ENCODE measurements at regions not wholly inside any gene's neighbourhood (a gene's known extent, or its start where the extent isn't known, plus 50 kb on each side); places are given as distances from the start of the nearest gene placed in this dataset.

GRCh38 chrX:69313617-69314290 lies 148.5 kb upstream of the PJA1 start:
- 39% methylated on average over 6 of the region's 6 CpGs for WGBS
- no peaks in the 10 kb centered on the region for H3K36me3 ChIP-seq (ENCODE audit: control insufficient read depth in 2 of 2, insufficient read depth in 2 of 2, low read length in 1 of 2)
- no peaks in the 10 kb centered on the region for H3K9me3 ChIP-seq (ENCODE audit: control insufficient read depth in 2 of 2, insufficient read depth in 1 of 2, low read length in 1 of 2)
- no peaks in the 10 kb centered on the region for H3K4me1 ChIP-seq (ENCODE audit: control insufficient read depth in 2 of 2, insufficient read depth in 2 of 2, low read length in 2 of 2)
- H3K4me3 ChIP-seq (ENCODE audit: low read length in 2 of 2) = no peak overlapping the region
- no peak overlapping the region for H3K27ac ChIP-seq (ENCODE audit: low read depth in 1 of 2, low read length in 1 of 2)
- no peak for DNase-seq (ENCODE audit: low read depth in 6 of 9, low spot score in 9 of 9)
- H3K27me3 ChIP-seq (ENCODE audit: control insufficient read depth in 2 of 2, insufficient read depth in 1 of 2, low read length in 1 of 2) = no peaks in the 10 kb centered on the region

DNA sequence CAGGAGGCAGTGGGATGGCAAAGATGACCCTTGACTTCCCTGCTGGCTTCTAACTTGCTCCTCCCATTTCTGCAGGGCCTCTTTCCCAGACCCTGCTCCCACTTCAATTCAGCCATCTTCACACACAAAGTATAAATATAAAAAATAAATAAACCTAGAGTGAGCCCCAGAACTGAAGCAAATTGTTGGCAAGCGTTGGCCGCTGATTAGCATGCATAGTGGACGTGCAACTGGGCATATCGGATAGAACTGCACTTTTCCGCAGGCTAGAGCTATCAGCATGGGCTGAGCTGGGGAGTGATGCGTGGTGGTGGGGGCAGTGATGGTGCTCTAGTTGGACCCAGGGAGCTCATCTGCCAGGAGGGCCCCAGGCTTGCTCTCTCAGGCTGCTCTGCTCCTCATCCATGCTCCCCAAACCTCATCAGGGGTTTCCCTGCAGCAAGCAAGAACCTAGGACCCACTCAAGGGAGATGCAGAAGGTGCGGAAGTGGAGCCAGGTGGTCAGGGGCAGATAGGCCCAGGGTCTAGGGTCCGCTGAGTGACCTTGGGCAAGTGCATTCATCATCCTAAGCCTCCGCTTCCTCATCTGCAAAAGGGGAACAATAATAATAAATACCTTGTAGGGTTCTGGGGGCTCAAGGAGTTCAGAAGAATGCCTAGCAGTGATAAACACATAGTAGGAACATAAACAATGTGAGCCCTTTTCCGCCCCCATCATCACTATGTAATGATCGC lies 146.8 kb upstream of the PJA1 start:
- Histone ChIP-seq H3K36me3 (ENCODE audit: control insufficient read depth in 2 of 2, insufficient read depth in 2 of 2, low read length in 1 of 2) (no peaks in the 10 kb centered on the region), H3K9me3 (ENCODE audit: control insufficient read depth in 2 of 2, insufficient read depth in 1 of 2, low read length in 1 of 2) (no peaks in the 10 kb centered on the region), H3K4me3 (ENCODE audit: low read length in 2 of 2) (no peak overlapping the region), H3K27me3 (ENCODE audit: control insufficient read depth in 2 of 2, insufficient read depth in 1 of 2, low read length in 1 of 2) (no peaks in the 10 kb centered on the region), H3K27ac (ENCODE audit: low read depth in 1 of 2, low read length in 1 of 2) (no peak overlapping the region), H3K4me1 (ENCODE audit: control insufficient read depth in 2 of 2, insufficient read depth in 2 of 2, low read length in 2 of 2) (no peaks in the 10 kb centered on the region)
- DNase-seq (ENCODE audit: low read depth in 6 of 9, low spot score in 9 of 9) = no peak
- 94% methylated on average over 11 of the region's 11 CpGs for WGBS

DNA sequence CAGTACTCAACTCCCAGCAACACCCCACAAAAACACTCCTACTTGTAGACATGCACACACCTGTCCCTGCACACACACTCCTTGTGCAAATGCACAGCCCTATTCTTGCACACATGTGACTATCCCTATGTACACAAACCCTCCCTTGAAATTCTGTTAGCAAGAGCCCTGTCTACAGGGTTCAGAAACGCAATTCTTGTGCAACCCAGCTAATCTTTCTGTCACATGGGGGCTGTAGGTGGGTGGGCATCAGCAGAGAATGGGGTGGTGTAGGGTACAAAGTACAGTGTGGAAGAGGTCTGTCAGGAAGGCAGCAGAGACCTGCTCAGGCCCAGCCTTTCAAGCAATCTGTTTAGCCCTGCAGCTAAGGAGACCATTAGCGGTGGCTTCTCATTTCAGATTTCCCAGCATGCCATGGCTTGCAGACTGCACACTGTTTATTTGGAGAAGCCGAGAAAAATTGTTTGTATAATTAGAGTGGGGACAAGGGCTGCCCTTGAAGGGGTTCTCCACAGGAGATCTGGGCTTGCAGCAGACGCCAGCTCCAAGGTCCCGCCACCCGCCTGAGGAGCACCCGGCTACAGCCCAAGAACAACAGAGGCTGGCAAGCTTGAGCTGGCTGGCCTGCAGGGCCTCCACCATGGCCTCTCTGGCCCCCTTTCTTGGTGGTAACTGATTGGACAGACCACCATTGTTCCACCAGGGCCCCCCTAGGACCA lies 144.0 kb upstream of the PJA1 start:
- Histone ChIP-seq H3K9me3 (ENCODE audit: control insufficient read depth in 2 of 2, insufficient read depth in 1 of 2, low read length in 1 of 2) (no peaks in the 10 kb centered on the region), H3K27me3 (ENCODE audit: control insufficient read depth in 2 of 2, insufficient read depth in 1 of 2, low read length in 1 of 2) (peaks cover 0 to 17% of the 10 kb centered on the region in 2 donors), H3K4me1 (ENCODE audit: control insufficient read depth in 2 of 2, insufficient read depth in 2 of 2, low read length in 2 of 2) (no peaks in the 10 kb centered on the region), H3K27ac (ENCODE audit: low read depth in 1 of 2, low read length in 1 of 2) (no peak overlapping the region), H3K36me3 (ENCODE audit: control insufficient read depth in 2 of 2, insufficient read depth in 2 of 2, low read length in 1 of 2) (no peaks in the 10 kb centered on the region), H3K4me3 (ENCODE audit: low read length in 2 of 2) (no peak overlapping the region)
- WGBS = 94% methylated on average over 7 of the region's 7 CpGs
- no peak for DNase-seq (ENCODE audit: low read depth in 6 of 9, low spot score in 9 of 9)

DNA sequence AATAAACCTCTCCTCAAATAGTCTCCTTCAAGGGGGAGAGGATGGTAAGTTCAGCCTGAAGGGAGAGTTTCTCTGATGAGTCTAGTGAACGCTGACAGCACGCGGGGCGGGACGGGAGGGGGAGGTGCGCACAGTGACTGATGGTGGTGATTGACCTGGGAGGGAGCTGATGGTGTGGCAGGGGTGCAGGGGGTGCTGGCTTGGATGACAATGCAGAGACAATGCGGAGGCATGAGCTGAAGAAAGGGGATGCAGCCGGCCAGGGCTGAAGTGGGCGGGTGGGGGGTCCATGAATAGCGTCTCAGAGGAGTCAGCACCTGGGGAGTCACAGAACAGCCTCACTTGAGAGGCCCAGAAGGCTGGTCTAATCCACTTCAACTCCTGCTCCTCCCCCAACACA lies 142.5 kb upstream of the PJA1 start:
- H3K36me3 ChIP-seq (ENCODE audit: control insufficient read depth in 2 of 2, insufficient read depth in 2 of 2, low read length in 1 of 2) = no peaks in the 10 kb centered on the region
- no peak for DNase-seq (ENCODE audit: low read depth in 6 of 9, low spot score in 9 of 9)
- 89% methylated on average over 10 of the region's 10 CpGs for WGBS
- no peak overlapping the region for H3K27ac ChIP-seq (ENCODE audit: low read depth in 1 of 2, low read length in 1 of 2)
- H3K4me1 ChIP-seq (ENCODE audit: control insufficient read depth in 2 of 2, insufficient read depth in 2 of 2, low read length in 2 of 2) = no peaks in the 10 kb centered on the region
- peaks cover 0 to 19% of the 10 kb centered on the region in 2 donors for H3K27me3 ChIP-seq (ENCODE audit: control insufficient read depth in 2 of 2, insufficient read depth in 1 of 2, low read length in 1 of 2)
- no peak overlapping the region for H3K4me3 ChIP-seq (ENCODE audit: low read length in 2 of 2)
- no peaks in the 10 kb centered on the region for H3K9me3 ChIP-seq (ENCODE audit: control insufficient read depth in 2 of 2, insufficient read depth in 1 of 2, low read length in 1 of 2)

DNA sequence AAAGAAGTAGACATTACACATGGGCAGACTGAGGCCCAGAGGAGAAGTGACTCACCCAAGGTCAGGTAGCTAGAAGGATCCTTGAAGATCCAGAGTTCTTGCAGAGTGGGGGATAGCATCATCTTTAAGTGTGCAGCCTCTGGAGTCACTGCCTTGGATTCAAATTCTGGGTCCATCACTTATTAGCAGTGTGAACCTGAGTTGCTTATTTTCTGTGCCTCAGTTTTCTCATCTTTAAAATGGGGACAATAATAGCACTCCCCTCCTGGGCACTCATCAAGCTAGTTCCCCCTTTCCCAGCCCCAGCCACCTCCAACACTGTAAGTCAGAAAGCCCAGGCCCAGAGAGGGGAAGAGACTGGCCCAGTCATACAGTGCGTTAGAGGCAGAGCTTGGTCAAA lies 141.8 kb upstream of the PJA1 start:
- Histone ChIP-seq H3K27ac (ENCODE audit: low read depth in 1 of 2, low read length in 1 of 2) (no peak overlapping the region), H3K4me3 (ENCODE audit: low read length in 2 of 2) (no peak overlapping the region), H3K9me3 (ENCODE audit: control insufficient read depth in 2 of 2, insufficient read depth in 1 of 2, low read length in 1 of 2) (no peaks in the 10 kb centered on the region), H3K36me3 (ENCODE audit: control insufficient read depth in 2 of 2, insufficient read depth in 2 of 2, low read length in 1 of 2) (no peaks in the 10 kb centered on the region), H3K4me1 (ENCODE audit: control insufficient read depth in 2 of 2, insufficient read depth in 2 of 2, low read length in 2 of 2) (no peaks in the 10 kb centered on the region), H3K27me3 (ENCODE audit: control insufficient read depth in 2 of 2, insufficient read depth in 1 of 2, low read length in 1 of 2) (peaks cover 0 to 19% of the 10 kb centered on the region in 2 donors)
- WGBS = 92% methylated on average over 1 of the region's 1 CpG
- DNase-seq (ENCODE audit: low read depth in 6 of 9, low spot score in 9 of 9) = no peak

DNA sequence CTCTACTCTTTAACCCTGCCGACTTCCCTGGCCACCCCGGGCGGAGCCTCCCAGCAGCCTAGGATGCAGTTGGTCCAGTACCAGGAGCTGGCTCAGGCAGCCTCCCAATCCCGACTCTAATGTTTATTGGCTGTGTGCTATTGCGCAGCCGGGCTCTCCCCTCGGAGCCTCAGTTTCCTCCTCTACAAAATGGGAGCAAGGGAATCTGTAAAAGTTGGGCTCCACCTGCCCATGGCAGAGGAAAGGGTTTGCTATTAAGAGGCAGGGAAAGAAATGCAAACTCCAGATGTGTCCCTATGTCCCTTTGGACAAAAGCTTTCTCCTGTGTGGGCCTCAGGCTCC lies 140.8 kb upstream of the PJA1 start:
- Histone ChIP-seq H3K4me1 (ENCODE audit: control insufficient read depth in 2 of 2, insufficient read depth in 2 of 2, low read length in 2 of 2) (no peaks in the 10 kb centered on the region), H3K27ac (ENCODE audit: low read depth in 1 of 2, low read length in 1 of 2) (no peak overlapping the region), H3K9me3 (ENCODE audit: control insufficient read depth in 2 of 2, insufficient read depth in 1 of 2, low read length in 1 of 2) (no peaks in the 10 kb centered on the region), H3K36me3 (ENCODE audit: control insufficient read depth in 2 of 2, insufficient read depth in 2 of 2, low read length in 1 of 2) (no peaks in the 10 kb centered on the region), H3K27me3 (ENCODE audit: control insufficient read depth in 2 of 2, insufficient read depth in 1 of 2, low read length in 1 of 2) (peaks cover 0 to 19% of the 10 kb centered on the region in 2 donors), H3K4me3 (ENCODE audit: low read length in 2 of 2) (no peak overlapping the region)
- DNase-seq (ENCODE audit: low read depth in 6 of 9, low spot score in 9 of 9) = no peak
- 78% methylated on average over 7 of the region's 7 CpGs for WGBS

GRCh38 chrX:69305333-69306062 lies 140.2 kb upstream of the PJA1 start:
- no peak overlapping the region for H3K4me3 ChIP-seq (ENCODE audit: low read length in 2 of 2)
- H3K4me1 ChIP-seq (ENCODE audit: control insufficient read depth in 2 of 2, insufficient read depth in 2 of 2, low read length in 2 of 2) = no peaks in the 10 kb centered on the region
- DNase-seq (ENCODE audit: low read depth in 6 of 9, low spot score in 9 of 9) = no peak

DNA sequence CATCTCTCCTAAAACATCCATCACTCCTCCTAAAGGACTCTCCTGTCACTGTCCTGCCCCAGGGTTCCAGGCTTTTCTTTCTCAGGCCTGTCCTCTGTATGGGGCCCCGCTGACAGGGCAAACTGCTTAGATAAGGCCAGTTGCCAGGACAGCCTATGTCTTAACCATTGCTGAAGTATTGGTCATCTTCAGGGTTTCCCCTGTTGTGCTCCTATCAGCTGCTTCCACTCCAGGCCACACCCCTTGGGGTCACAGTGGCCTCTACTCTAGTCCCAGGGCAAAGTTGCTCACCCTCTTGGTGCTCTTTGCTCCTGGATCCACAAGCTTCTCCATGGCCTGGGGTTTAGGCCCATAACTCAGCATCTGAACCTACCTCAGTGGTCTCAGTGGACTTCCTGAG lies 138.0 kb upstream of the PJA1 start:
- Histone ChIP-seq H3K36me3 (ENCODE audit: control insufficient read depth in 2 of 2, insufficient read depth in 2 of 2, low read length in 1 of 2) (no peaks in the 10 kb centered on the region), H3K9me3 (ENCODE audit: control insufficient read depth in 2 of 2, insufficient read depth in 1 of 2, low read length in 1 of 2) (no peaks in the 10 kb centered on the region), H3K27me3 (ENCODE audit: control insufficient read depth in 2 of 2, insufficient read depth in 1 of 2, low read length in 1 of 2) (peaks cover 0 to 19% of the 10 kb centered on the region in 2 donors), H3K4me1 (ENCODE audit: control insufficient read depth in 2 of 2, insufficient read depth in 2 of 2, low read length in 2 of 2) (no peaks in the 10 kb centered on the region), H3K4me3 (ENCODE audit: low read length in 2 of 2) (no peak overlapping the region), H3K27ac (ENCODE audit: low read depth in 1 of 2, low read length in 1 of 2) (no peak overlapping the region)
- no peak for DNase-seq (ENCODE audit: low read depth in 6 of 9, low spot score in 9 of 9)
- 75% methylated on average over 1 of the region's 1 CpG for WGBS

More at GRCh38 chrX:69305333-69306062, 140.2 kb upstream of the PJA1 start:
- no peaks in the 10 kb centered on the region for H3K9me3 ChIP-seq (ENCODE audit: control insufficient read depth in 2 of 2, insufficient read depth in 1 of 2, low read length in 1 of 2)
- H3K36me3 ChIP-seq (ENCODE audit: control insufficient read depth in 2 of 2, insufficient read depth in 2 of 2, low read length in 1 of 2) = no peaks in the 10 kb centered on the region
- WGBS = 31% methylated on average over 39 of the region's 39 CpGs
- H3K27me3 ChIP-seq (ENCODE audit: control insufficient read depth in 2 of 2, insufficient read depth in 1 of 2, low read length in 1 of 2) = peaks cover 0 to 19% of the 10 kb centered on the region in 2 donors
- H3K27ac ChIP-seq (ENCODE audit: low read depth in 1 of 2, low read length in 1 of 2) = no peak overlapping the region

Data from thymus (tissue), 11 donors.